ENCODE measurements at regions not wholly inside any gene's neighbourhood (a gene's known extent, or its start where the extent isn't known, plus 50 kb on each side); places are given as distances from the start of the nearest gene placed in this dataset.

DNA sequence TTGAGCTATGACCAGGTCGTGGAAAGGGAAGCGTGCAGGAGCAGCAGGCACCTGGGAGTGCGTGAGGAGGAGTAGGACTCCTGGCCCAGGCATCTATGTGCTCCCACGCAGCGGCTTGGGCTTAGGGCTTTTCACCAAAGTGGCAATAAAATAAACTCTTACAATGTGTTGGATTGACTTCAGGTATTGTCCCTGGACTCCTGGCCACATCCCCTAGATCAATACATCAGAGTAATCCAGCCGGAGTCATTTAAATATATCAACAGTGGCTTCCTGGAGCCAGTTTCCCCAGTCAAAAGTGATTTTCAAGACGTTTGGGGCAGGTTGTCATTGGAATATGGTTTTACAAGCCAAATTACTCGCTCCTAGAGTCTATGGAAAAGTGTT is 344.4 kb downstream of the WDR11 start:
- DNase-seq (ENCODE audit: low read depth, low spot score) (no peak), ATAC-seq (no peak)
- H3K36me3 ChIP-seq (ENCODE audit: control insufficient read depth in 1 of 2, insufficient read depth in 2 of 2, low read length in 2 of 2) = no peaks in the 10 kb centered on the region
- H3K9me2 ChIP-seq (ENCODE audit: insufficient read depth) = no peaks in the 10 kb centered on the region
- no TSS peak for BruUV-seq (replicated peaks)
- H4K20me1 ChIP-seq (ENCODE audit: insufficient read depth) = no peaks in the 10 kb centered on the region
- H3K27me3 ChIP-seq (ENCODE audit: insufficient read depth, low read length) = peaks cover 14% of the 10 kb centered on the region; the same call in 1 of the 2 replicates
- TF ChIP-seq EGR1 (IDR thresholded peaks at IDR 0.05; ENCODE audit: low read depth) = no peak
- ChIA-PET POLR2A (no interaction called here), RAD21 (ENCODE audit: low non-redundant PET in 1 of 2, low total read pairs in 2 of 2, uncharacterized antibody in 2 of 2, unreplicated experiment in 2 of 2) (no interaction called here), CTCF (no interaction called here)
- H3K79me2 ChIP-seq (ENCODE audit: insufficient read depth, low read length) = no peaks in the 10 kb centered on the region
- no peak overlapping the region for H3K4me2 ChIP-seq (ENCODE audit: low read length)
- no peak overlapping the region for H3K27ac ChIP-seq (ENCODE audit: low read depth, low read length)
- H2AFZ ChIP-seq (ENCODE audit: low read depth, low read length, poor library complexity, severe bottlenecking) = no peak overlapping the region
- H3K9ac ChIP-seq (ENCODE audit: low read length) = no peak overlapping the region
- intact Hi-C loops (cut with micrococcal nuclease) = no loop called here
- H3K9me3 ChIP-seq (ENCODE audit: control insufficient read depth in 1 of 2, insufficient read depth in 1 of 2, low read depth in 1 of 2, low read length in 2 of 2) = no peaks in the 10 kb centered on the region
- H3K4me3 ChIP-seq (replicated peaks in 1 of 2; ENCODE audit: low read depth in 1 of 2, low read length in 2 of 2) = no peak overlapping the region
- no peaks in the 10 kb centered on the region for H3K4me1 ChIP-seq (ENCODE audit: control insufficient read depth in 1 of 2, insufficient read depth in 2 of 2, low read length in 2 of 2)

- Histone ChIP-seq H3K9ac (ENCODE audit: low read length) (no peak overlapping the region), H3K36me3 (ENCODE audit: control insufficient read depth in 1 of 2, insufficient read depth in 2 of 2, low read length in 2 of 2) (no peaks in the 10 kb centered on the region), H3K27ac (ENCODE audit: low read depth, low read length) (no peak overlapping the region), H3K9me3 (ENCODE audit: control insufficient read depth in 1 of 2, insufficient read depth in 1 of 2, low read depth in 1 of 2, low read length in 2 of 2) (no peaks in the 10 kb centered on the region), H3K79me2 (ENCODE audit: insufficient read depth, low read length) (no peaks in the 10 kb centered on the region), H2AFZ (ENCODE audit: low read depth, low read length, poor library complexity, severe bottlenecking) (no peak overlapping the region), H3K4me3 (replicated peaks in 1 of 2; ENCODE audit: low read depth in 1 of 2, low read length in 2 of 2) (no peak overlapping the region), H3K4me2 (ENCODE audit: low read length) (no peak overlapping the region), H3K4me1 (ENCODE audit: control insufficient read depth in 1 of 2, insufficient read depth in 2 of 2, low read length in 2 of 2) (no peaks in the 10 kb centered on the region), H3K27me3 (ENCODE audit: insufficient read depth, low read length) (peaks cover 17% of the 10 kb centered on the region; the same call in 1 of the 2 replicates), H4K20me1 (ENCODE audit: insufficient read depth) (no peaks in the 10 kb centered on the region), H3K9me2 (ENCODE audit: insufficient read depth) (no peaks in the 10 kb centered on the region)
- intact Hi-C loops (cut with micrococcal nuclease) = no loop called here
- ChIA-PET CTCF (no interaction called here), RAD21 (ENCODE audit: low non-redundant PET in 1 of 2, low total read pairs in 2 of 2, uncharacterized antibody in 2 of 2, unreplicated experiment in 2 of 2) (no interaction called here), POLR2A (no interaction called here)
- no TSS peak for BruUV-seq (replicated peaks)
- TF ChIP-seq, protein P1, sequence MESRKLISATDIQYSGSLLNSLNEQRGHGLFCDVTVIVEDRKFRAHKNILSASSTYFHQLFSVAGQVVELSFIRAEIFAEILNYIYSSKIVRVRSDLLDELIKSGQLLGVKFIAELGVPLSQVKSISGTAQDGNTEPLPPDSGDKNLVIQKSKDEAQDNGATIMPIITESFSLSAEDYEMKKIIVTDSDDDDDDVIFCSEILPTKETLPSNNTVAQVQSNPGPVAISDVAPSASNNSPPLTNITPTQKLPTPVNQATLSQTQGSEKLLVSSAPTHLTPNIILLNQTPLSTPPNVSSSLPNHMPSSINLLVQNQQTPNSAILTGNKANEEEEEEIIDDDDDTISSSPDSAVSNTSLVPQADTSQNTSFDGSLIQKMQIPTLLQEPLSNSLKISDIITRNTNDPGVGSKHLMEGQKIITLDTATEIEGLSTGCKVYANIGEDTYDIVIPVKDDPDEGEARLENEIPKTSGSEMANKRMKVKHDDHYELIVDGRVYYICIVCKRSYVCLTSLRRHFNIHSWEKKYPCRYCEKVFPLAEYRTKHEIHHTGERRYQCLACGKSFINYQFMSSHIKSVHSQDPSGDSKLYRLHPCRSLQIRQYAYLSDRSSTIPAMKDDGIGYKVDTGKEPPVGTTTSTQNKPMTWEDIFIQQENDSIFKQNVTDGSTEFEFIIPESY (IDR thresholded peaks at IDR 0.05; ENCODE audit: extremely low read depth, insufficient replicate concordance, low read length) = no peak
- TF ChIP-seq, protein P2, sequence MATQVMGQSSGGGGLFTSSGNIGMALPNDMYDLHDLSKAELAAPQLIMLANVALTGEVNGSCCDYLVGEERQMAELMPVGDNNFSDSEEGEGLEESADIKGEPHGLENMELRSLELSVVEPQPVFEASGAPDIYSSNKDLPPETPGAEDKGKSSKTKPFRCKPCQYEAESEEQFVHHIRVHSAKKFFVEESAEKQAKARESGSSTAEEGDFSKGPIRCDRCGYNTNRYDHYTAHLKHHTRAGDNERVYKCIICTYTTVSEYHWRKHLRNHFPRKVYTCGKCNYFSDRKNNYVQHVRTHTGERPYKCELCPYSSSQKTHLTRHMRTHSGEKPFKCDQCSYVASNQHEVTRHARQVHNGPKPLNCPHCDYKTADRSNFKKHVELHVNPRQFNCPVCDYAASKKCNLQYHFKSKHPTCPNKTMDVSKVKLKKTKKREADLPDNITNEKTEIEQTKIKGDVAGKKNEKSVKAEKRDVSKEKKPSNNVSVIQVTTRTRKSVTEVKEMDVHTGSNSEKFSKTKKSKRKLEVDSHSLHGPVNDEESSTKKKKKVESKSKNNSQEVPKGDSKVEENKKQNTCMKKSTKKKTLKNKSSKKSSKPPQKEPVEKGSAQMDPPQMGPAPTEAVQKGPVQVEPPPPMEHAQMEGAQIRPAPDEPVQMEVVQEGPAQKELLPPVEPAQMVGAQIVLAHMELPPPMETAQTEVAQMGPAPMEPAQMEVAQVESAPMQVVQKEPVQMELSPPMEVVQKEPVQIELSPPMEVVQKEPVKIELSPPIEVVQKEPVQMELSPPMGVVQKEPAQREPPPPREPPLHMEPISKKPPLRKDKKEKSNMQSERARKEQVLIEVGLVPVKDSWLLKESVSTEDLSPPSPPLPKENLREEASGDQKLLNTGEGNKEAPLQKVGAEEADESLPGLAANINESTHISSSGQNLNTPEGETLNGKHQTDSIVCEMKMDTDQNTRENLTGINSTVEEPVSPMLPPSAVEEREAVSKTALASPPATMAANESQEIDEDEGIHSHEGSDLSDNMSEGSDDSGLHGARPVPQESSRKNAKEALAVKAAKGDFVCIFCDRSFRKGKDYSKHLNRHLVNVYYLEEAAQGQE (IDR thresholded peaks at IDR 0.05; ENCODE audit: low read depth) = no peak
- no peak for TF ChIP-seq ZFX (IDR thresholded peaks at IDR 0.05)
- no peak for TF ChIP-seq EGR1 (IDR thresholded peaks at IDR 0.05; ENCODE audit: low read depth)
- TF ChIP-seq EZH2 (IDR thresholded peaks at IDR 0.05) = no peak
- no peak for TF ChIP-seq EZH2phosphoT487 (IDR thresholded peaks at IDR 0.05; ENCODE audit: borderline replicate concordance)
- TF ChIP-seq JUND (IDR thresholded peaks at IDR 0.05) = no peak
- TF ChIP-seq CTCF (IDR thresholded peaks at IDR 0.05 in 2 of 3, conservative IDR thresholded peaks at IDR 0.05 in 1 of 3; ENCODE audit: borderline replicate concordance in 1 of 3, insufficient read depth in 1 of 3, low read depth in 2 of 3, low read length in 2 of 3) = no peak
- no peak for TF ChIP-seq POLR2A (IDR thresholded peaks at IDR 0.05; ENCODE audit: borderline replicate concordance, extremely low read depth, insufficient read depth, insufficient read length)
- no peak for TF ChIP-seq YY1 (IDR thresholded peaks at IDR 0.05; ENCODE audit: extremely low read depth, insufficient replicate concordance, low read depth, low read length)
- no peak for TF ChIP-seq FOSL1 (IDR thresholded peaks at IDR 0.05; ENCODE audit: low read depth)
- TF ChIP-seq SP1 (IDR thresholded peaks at IDR 0.05; ENCODE audit: low read depth) = no peak
- TF ChIP-seq CBX3 (IDR thresholded peaks at IDR 0.05; ENCODE audit: low read depth) = no peak
- no peak for TF ChIP-seq SRF (IDR thresholded peaks at IDR 0.05; ENCODE audit: low read depth)
- no peak for DNase-seq (ENCODE audit: low read depth, low spot score)
- no peak for ATAC-seq
These were observed 347.9 kb downstream of the WDR11 start for GRCh38 chr10:121199081-121199480.
